Lower leg skin (tissue), 4 donors: ENCODE measurements at regions not wholly inside any gene's neighbourhood (a gene's known extent, or its start where the extent isn't known, plus 50 kb on each side); places are given as distances from the start of the nearest gene placed in this dataset.
A peak's percentile ranks its signal among the peaks of the same experiment; 100 is the strongest.

Experiments
- DNase-seq, 2 donors: peaks; one replicate each; pipeline ENCODE4 v3.0.0-alpha.2; 2019; ENCODE audit warnings: low spot score in 2 of 2
- H3K4me3 ChIP-seq: fragments of 200-600 bp; sonication (generic); 2 replicates; pipeline ENCODE4 v1.5.1; 2017; ENCODE audit warnings: mild to moderate bottlenecking, low read depth; ENCODE audit not compliant: poor library complexity, severe bottlenecking
- CTCF ChIP-seq, 3 donors: fragments of 450-650 bp; IDR thresholded peaks; one replicate each; pipeline ENCODE4 v1.5.1; 2016; ENCODE audit warnings: antibody characterized with exemption in 3 of 3, mild to moderate bottlenecking in 3 of 3, moderate library complexity in 2 of 3
- POLR2A ChIP-seq, 2 donors: fragments of 450-650 bp; IDR thresholded peaks; one replicate each; pipeline ENCODE4 v1.6.1; 2016 to 2017; ENCODE audit warnings: antibody characterized with exemption in 2 of 2, mild to moderate bottlenecking in 1 of 2, moderate library complexity in 1 of 2
- WGBS, 2 donors: methylation state at CpG; one replicate each; pipeline ENCODE4 v1.1.5; 2018; 5-methylcytosine and 5-hydroxymethylcytosine counted together
- intact Hi-C: fragments of 100-400 bp; cut with DNase I; formaldehyde crosslinking; loops from one replicate; pipeline ENCODE4 v1.15.0; 2023; ENCODE audit warnings: low total_unique reads

GRCh38 chr19:28882818-28883217 is 330.1 kb downstream of the UQCRFS1 start:
- no peak for DNase-seq
- 33 to 42% methylated on average over 6 of the region's 6 CpGs for WGBS, 2 donors
- no peak overlapping the region for H3K4me3 ChIP-seq
- intact Hi-C loops = no loop called here
- no peak for TF ChIP-seq POLR2A (IDR thresholded peaks at IDR 0.05)
- TF ChIP-seq CTCF (IDR thresholded peaks at IDR 0.05) = no peak

DNA sequence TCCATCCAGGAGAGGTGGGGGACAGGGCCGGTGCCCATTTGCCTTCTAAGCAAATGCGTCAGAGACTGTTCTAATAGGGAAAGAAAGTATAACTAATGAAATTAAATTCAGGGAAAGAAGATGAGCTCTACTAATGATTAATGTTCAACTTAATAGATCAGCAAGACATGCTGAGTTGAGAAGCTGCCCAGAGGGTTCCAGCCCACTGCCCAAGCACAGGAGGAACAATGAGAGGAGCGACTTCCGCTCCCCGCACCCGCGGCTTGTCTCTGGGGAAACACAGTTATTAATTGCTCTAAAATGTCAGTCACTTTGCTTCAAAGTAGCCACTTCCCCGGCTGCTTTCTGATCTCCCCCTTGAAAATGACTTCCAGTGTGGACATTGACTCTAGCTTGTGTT is 331.3 kb downstream of the UQCRFS1 start:
- no peak for TF ChIP-seq POLR2A (IDR thresholded peaks at IDR 0.05)
- TF ChIP-seq CTCF (IDR thresholded peaks at IDR 0.05) = no peak
- WGBS, 2 donors = 66% methylated on average over 8 of the region's 8 CpGs
- no peak overlapping the region for H3K4me3 ChIP-seq
- intact Hi-C loops = no loop called here
- no peak for DNase-seq

DNA sequence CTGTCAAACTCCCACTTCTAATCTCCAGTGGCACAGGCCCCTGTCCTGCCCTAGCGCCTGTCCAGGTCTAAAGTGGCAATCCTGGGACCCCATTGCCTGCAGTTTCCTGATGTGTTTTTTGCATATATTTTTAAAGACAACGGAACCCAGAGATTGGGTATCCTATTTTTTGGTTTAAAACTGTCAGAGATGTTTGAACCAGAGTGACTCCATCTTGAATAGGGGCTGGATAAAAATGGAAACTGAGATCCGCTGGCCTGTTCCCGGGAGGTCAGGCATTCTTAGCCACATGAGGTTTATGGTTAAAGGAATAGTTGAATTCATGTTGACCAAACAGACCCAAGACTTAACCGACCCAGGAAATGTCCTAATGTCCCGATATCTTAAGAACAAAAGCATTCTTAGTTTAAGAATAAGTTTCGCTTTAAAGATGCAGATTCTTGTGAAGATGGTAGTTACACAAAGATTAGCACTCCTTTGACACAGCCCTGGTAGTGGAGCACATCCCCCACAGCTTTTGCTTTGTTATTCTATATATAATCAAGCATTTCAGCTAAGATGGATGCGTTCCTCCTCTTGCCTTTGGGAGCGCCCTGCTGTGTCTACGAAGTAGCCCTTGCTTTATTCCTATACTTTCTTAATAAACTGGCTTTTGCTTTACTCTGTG is 332.1 kb downstream of the UQCRFS1 start:
- intact Hi-C loops = no loop called here
- DNase-seq = no peak
- no peak overlapping the region for H3K4me3 ChIP-seq
- WGBS, 2 donors = 51 to 52% methylated on average over 10 of the region's 10 CpGs
- no peak for TF ChIP-seq POLR2A (IDR thresholded peaks at IDR 0.05)

DNA sequence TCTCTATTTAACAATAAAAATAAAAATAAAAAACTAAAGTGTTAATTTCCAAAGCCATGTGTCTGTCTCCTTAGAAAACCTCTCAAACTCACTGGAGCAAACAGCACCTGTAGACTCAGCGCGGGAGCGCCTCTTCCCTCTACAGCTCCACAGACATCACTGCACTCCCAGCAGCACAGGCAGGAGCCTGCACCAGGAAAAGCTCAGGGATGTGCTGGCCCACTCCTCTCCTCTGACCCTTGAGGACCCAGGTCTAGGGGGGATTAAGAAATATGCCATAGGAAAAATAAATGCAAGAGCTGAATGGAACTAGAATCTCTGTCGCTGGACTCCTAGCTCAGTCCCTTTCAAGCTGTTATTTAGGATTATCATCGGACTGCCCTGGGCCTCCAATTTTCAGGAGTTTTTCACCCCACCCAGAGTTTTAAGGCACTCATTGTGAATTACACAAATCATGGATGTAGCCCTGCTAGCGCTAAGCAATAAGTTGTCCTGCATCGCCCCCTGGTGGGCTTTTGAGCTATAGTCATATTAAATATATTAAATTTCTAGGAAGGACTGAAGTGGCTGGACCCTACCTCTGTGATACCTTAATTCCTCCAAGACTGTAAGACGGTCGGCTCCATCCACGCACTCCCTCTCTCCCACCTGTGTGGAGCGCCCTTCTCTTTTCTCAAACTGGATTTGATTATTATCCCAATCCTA is 333.9 kb downstream of the UQCRFS1 start:
- intact Hi-C loops = no loop called here
- DNase-seq = peak; percentile 35 to 93
- 28 to 29% methylated on average over 11 of the region's 11 CpGs for WGBS, 2 donors
- H3K4me3 ChIP-seq = no peak overlapping the region
- no peak for TF ChIP-seq POLR2A (IDR thresholded peaks at IDR 0.05)
- TF ChIP-seq CTCF (IDR thresholded peaks at IDR 0.05) = no peak

- TF ChIP-seq POLR2A (IDR thresholded peaks at IDR 0.05) (no peak), CTCF (IDR thresholded peaks at IDR 0.05) (no peak)
- intact Hi-C loops = no loop called here
- no peak overlapping the region for H3K4me3 ChIP-seq
- WGBS, 2 donors = 53 to 77% methylated on average over 7 of the region's 7 CpGs
- no peak for DNase-seq
Observed at GRCh38 chr19:28876609-28877123, 336.3 kb downstream of the UQCRFS1 start.

DNA sequence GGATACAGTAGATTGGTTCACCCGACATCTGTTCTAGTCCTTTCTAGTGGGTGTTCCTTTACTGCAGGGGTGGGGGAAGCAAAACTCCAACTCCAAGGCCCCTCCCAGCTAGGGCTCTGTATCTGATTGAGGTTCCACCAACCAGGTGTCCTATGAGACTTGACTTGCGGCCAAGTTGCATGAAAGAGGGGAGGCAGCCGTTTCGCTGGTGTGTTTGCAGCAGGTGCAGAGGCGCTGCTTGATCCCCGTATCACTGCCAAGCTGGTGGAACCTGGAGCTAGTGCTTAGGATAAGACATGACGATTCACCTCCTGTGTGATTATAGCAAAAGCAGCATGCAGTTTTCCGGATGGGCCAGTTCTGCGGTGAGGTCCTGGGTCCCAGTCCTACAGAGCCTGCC is 338.2 kb downstream of the UQCRFS1 start:
- no peak for TF ChIP-seq CTCF (IDR thresholded peaks at IDR 0.05)
- no peak for TF ChIP-seq POLR2A (IDR thresholded peaks at IDR 0.05)
- WGBS, 2 donors = 67 to 79% methylated on average over 9 of the region's 9 CpGs
- no peak overlapping the region for H3K4me3 ChIP-seq
- intact Hi-C loops = loop anchor here (1.0 kb wide), 1 partner anchor 22 kb away; no protein-coding TSS in a partner anchor
- DNase-seq = no peak
